GM23338 (cell line): ENCODE measurements at regions not wholly inside any gene's neighbourhood (a gene's known extent, or its start where the extent isn't known, plus 50 kb on each side); places are given as distances from the start of the nearest gene placed in this dataset.

ENCODE experiments used
- ATAC-seq: fragments of 200-7000 bp; cut with Tn5 transposase; 3 replicates; pipeline ENCODE4 v1.9.1; 2020
- DNase-seq: peaks from one replicate; pipeline ENCODE4 v3.0.0-alpha.2; 2015; ENCODE audit warnings: low spot score
- H2AFZ ChIP-seq: fragments of 200-600 bp; sonication (generic); 2 replicates; pipeline ENCODE4 v1.8.0; 2016; ENCODE audit warnings: antibody characterized with exemption, mild to moderate bottlenecking, moderate library complexity
- H3F3A ChIP-seq: fragments of 200-600 bp; sonication (generic); replicated peaks from 2 replicates; pipeline ENCODE4 v1.8.0; 2017; ENCODE audit warnings: antibody characterized with exemption, mixed run types, low read depth
- H3K27ac ChIP-seq: fragments of 200-600 bp; sonication (generic); 2 replicates; pipeline ENCODE4 v1.6.1; 2016; ENCODE audit warnings: low read depth
- H3K27me3 ChIP-seq: fragments of 200-600 bp; sonication (generic); 2 replicates; pipeline ENCODE4 v1.8.0; 2016; ENCODE audit warnings: mild to moderate bottlenecking, mixed run types, moderate library complexity; ENCODE audit not compliant: insufficient read depth
- H3K36me3 ChIP-seq: fragments of 200-600 bp; sonication (generic); 2 replicates; pipeline ENCODE4 v1.8.0; 2016; ENCODE audit warnings: mild to moderate bottlenecking; ENCODE audit not compliant: insufficient read depth
- H3K4me1 ChIP-seq: fragments of 200-600 bp; sonication (generic); 2 replicates; pipeline ENCODE4 v1.8.0; 2016; ENCODE audit warnings: mild to moderate bottlenecking, moderate library complexity; ENCODE audit not compliant: insufficient read depth
- H3K4me2 ChIP-seq: fragments of 200-600 bp; sonication (generic); 2 replicates; pipeline ENCODE4 v1.7.1; 2017; ENCODE audit warnings: mixed run types
- H3K4me3 ChIP-seq: fragments of 200-600 bp; sonication (generic); 2 replicates; pipeline ENCODE4 v1.6.1; 2016; ENCODE audit warnings: mixed run types
- H3K79me2 ChIP-seq: fragments of 200-600 bp; sonication (generic); replicated peaks from 2 replicates; pipeline ENCODE4 v1.8.0; 2017; ENCODE audit warnings: mild to moderate bottlenecking; ENCODE audit not compliant: insufficient read depth
- H3K9me2 ChIP-seq: fragments of 200-600 bp; sonication (generic); 2 replicates; pipeline ENCODE4 v1.8.0; 2017; ENCODE audit not compliant: insufficient read depth
- H4K20me1 ChIP-seq: fragments of 200-600 bp; sonication (generic); replicated peaks from 2 replicates; pipeline ENCODE4 v1.8.0; 2017; ENCODE audit warnings: mild to moderate bottlenecking; ENCODE audit not compliant: insufficient read depth
- H3K27ac Mint-ChIP-seq: 2 replicates; pipeline ENCODE4 v1.8.0; 2020; ENCODE audit warnings: inconsistent platforms, mild to moderate bottlenecking, moderate library complexity, mixed read lengths
- H3K27me3 Mint-ChIP-seq: 3 replicates; pipeline ENCODE4 v1.8.0; 2022; ENCODE audit warnings: low read depth, mild to moderate bottlenecking, moderate library complexity, mixed read lengths, inconsistent platforms; ENCODE audit not compliant: insufficient read depth, poor library complexity
- H3K36me3 Mint-ChIP-seq: 3 replicates; pipeline ENCODE4 v1.8.0; 2021; ENCODE audit warnings: low read depth, mild to moderate bottlenecking, inconsistent platforms, moderate library complexity, mixed read lengths
- H3K4me1 Mint-ChIP-seq: 3 replicates; pipeline ENCODE4 v1.8.0; 2020; ENCODE audit warnings: mild to moderate bottlenecking, inconsistent platforms, mixed read lengths
- H3K4me3 Mint-ChIP-seq: 3 replicates; pipeline ENCODE4 v1.8.0; 2021; ENCODE audit warnings: moderate library complexity, mild to moderate bottlenecking, inconsistent platforms, mixed read lengths
- H3K9me3 Mint-ChIP-seq: 3 replicates; pipeline ENCODE4 v1.8.0; 2020; ENCODE audit warnings: moderate library complexity, mild to moderate bottlenecking, inconsistent platforms, mixed read lengths
- CREB1 ChIP-seq: fragments of 250-450 bp; sonication (Bioruptor Pico); IDR thresholded peaks from 2 replicates; pipeline ENCODE4 v1.5.0; 2020; ENCODE audit warnings: low read depth, mild to moderate bottlenecking, moderate library complexity
- CTCF ChIP-seq, 2 experiments: fragments of 200-600 bp in 1 of 2; sonication (generic) in 1 of 2; conservative IDR thresholded peaks; 2 replicates each; pipeline versions ENCODE4 v1.5.1 to v1.6.1; 2016 to 2017; ENCODE audit warnings: antibody characterized with exemption in 2 of 2, low read depth in 2 of 2, mild to moderate bottlenecking in 2 of 2, moderate library complexity in 1 of 2
- ETS1 ChIP-seq: IDR thresholded peaks from 2 replicates; pipeline ENCODE4 v1.6.1; 2016; ENCODE audit warnings: antibody characterized with exemption
- EZH2 ChIP-seq: fragments of 200-600 bp; sonication (generic); IDR thresholded peaks from one replicate; pipeline ENCODE4 v1.8.0; 2017; ENCODE audit warnings: antibody characterized with exemption, mild to moderate bottlenecking, low read depth; ENCODE audit not compliant: unreplicated experiment
- EZH2phosphoT487 ChIP-seq: fragments of 200-600 bp; sonication (generic); IDR thresholded peaks from one replicate; pipeline ENCODE4 v1.8.1; 2018; ENCODE audit warnings: antibody characterized with exemption; ENCODE audit not compliant: unreplicated experiment
- JUNB ChIP-seq: IDR thresholded peaks from one replicate; pipeline ENCODE4 v1.6.1; 2016; ENCODE audit warnings: antibody characterized with exemption; ENCODE audit not compliant: unreplicated experiment
- NANOG ChIP-seq: IDR thresholded peaks from 2 replicates; pipeline ENCODE4 v1.6.1; 2016; ENCODE audit warnings: antibody characterized with exemption, borderline replicate concordance
- POLR2AphosphoS5 ChIP-seq: IDR thresholded peaks from 2 replicates; pipeline ENCODE4 v1.6.1; 2016; ENCODE audit warnings: antibody characterized with exemption, low read depth
- REST ChIP-seq: IDR thresholded peaks from one replicate; pipeline ENCODE4 v1.6.1; 2018; ENCODE audit warnings: antibody characterized with exemption; ENCODE audit not compliant: unreplicated experiment
- STAT1 ChIP-seq: IDR thresholded peaks from one replicate; pipeline ENCODE4 v1.6.1; 2016; ENCODE audit warnings: antibody characterized with exemption; ENCODE audit not compliant: unreplicated experiment
- ZNF114 ChIP-seq: fragments of 250-450 bp; sonication (Bioruptor Pico); IDR thresholded peaks from 2 replicates; pipeline ENCODE4 v1.5.0; 2020; ENCODE audit warnings: mild to moderate bottlenecking, moderate library complexity
- ZNF331 ChIP-seq: fragments of 250-450 bp; sonication (Bioruptor Pico); IDR thresholded peaks from 2 replicates; pipeline ENCODE4 v1.5.0; 2020; ENCODE audit warnings: low read depth, mild to moderate bottlenecking, moderate library complexity
- ZNF462 ChIP-seq: fragments of 250-450 bp; sonication (Bioruptor Pico); IDR thresholded peaks from 2 replicates; pipeline ENCODE4 v1.5.0; 2020; ENCODE audit warnings: mild to moderate bottlenecking, moderate library complexity

GRCh38 chr5:158465086-158465972 lies 606.4 kb upstream of the CLINT1 start:
- no peak for DNase-seq
- Histone ChIP-seq H3K4me3 (no peak overlapping the region), H2AFZ (no peak overlapping the region), H3K79me2 (no peaks in the 10 kb centered on the region), H3F3A (no peaks in the 10 kb centered on the region), H3K36me3 (no peaks in the 10 kb centered on the region), H4K20me1 (no peaks in the 10 kb centered on the region), H3K27ac (no peak overlapping the region), H3K27me3 (no peaks in the 10 kb centered on the region), H3K9me2 (peaks cover 5% of the 10 kb centered on the region; the same call in 1 of the 2 replicates), H3K4me1 (no peaks in the 10 kb centered on the region), H3K4me2 (no peak overlapping the region)
- no peaks in the 10 kb centered on the region; the same call in 2 of the 3 replicates for H3K9me3 Mint-ChIP-seq
- no peaks in the 10 kb centered on the region for H3K4me1 Mint-ChIP-seq
- H3K27ac Mint-ChIP-seq, result no peak overlapping the region
- H3K27me3 Mint-ChIP-seq, result no peaks in the 10 kb centered on the region
- TF ChIP-seq ZNF114 (CRISPR knock-in tag), result no peak
- no peak for TF ChIP-seq STAT1
- TF ChIP-seq EZH2phosphoT487, result no peak
- no peak for TF ChIP-seq ZNF462
- TF ChIP-seq NANOG, result no peak
- no peak for TF ChIP-seq REST
- no peak for TF ChIP-seq CREB1 (CRISPR knock-in tag)
- no peak for TF ChIP-seq CTCF (conservative IDR thresholded peaks at IDR 0.05; ENCODE audit: low read depth in 2 of 2)
- TF ChIP-seq POLR2AphosphoS5, result no peak
- TF ChIP-seq ZNF331 (CRISPR knock-in tag), result no peak
- no peak for TF ChIP-seq EZH2
- TF ChIP-seq ETS1, result no peak
- no peak for TF ChIP-seq JUNB
- no peak overlapping the region for H3K4me3 Mint-ChIP-seq
- H3K36me3 Mint-ChIP-seq, result no peaks in the 10 kb centered on the region
- ATAC-seq, result no peak
